Activated gamma-delta T cell treated with Interleukin-2 at 50 U/mL for 16 hours (primary cell): ENCODE measurements at regions not wholly inside any gene's neighbourhood (a gene's known extent, or its start where the extent isn't known, plus 50 kb on each side); places are given as distances from the start of the nearest gene placed in this dataset.

Experiments
- DNase-seq: peaks from one replicate; pipeline ENCODE4 v3.0.0-alpha.2; 2020

DNA sequence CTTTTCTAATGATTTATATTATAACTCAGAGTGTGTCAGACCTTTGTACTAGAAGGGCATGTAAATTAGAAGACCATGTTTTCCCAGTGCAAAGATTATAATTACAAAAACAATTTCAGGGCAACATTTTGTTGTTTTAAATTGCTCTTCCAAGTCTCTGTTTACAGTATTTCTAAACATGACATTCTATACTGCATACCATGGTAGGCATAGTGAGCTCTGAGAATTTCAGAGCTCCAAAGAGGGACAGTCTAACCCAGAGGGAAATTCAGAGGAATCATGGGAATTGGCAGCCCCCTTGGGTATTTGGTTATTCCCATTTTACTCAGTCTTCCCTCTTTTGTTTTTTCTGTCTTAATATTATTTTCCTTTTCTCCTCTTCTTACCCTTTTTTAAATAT lies 361.5 kb upstream of the SEMA6D start:
- DNase-seq: no peak

DNA sequence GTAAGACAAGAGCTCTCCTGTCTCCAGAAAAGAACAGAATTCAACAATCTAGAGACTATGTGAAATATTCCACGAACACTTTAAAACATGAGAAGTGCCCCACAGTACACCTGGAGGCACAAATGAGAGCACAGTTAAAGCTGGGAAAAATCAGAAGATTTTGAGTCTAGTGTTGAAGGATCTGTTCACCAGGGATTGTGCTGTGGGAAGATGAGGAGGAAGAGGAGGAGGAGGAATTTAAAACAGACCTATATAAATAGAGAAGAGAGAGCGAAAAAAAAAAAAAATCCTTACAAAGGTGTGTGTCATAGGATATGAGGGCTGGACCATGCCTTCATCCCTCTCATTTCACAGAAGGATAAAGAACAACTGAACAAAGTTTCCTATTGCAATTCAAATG lies 361.0 kb upstream of the SEMA6D start:
- DNase-seq: no peak

DNA sequence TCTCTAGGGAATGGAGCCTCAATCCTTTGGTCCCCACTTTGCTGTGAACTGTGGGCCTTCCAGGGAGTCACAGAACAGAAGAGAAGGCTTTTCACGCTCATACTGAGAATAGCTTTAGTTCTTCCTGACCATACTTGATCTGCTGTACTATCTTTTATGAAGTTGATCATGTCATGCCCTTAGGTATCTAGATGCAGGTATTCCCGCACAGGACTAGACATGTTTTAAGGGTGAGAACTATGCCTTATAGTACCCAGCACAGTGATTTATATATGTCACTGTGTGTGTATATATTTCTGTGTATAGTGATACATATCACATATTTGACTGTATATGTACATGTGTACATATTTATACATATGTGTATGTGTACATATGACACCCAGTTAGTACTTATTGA lies 358.4 kb upstream of the SEMA6D start:
- DNase-seq: no peak

DNA sequence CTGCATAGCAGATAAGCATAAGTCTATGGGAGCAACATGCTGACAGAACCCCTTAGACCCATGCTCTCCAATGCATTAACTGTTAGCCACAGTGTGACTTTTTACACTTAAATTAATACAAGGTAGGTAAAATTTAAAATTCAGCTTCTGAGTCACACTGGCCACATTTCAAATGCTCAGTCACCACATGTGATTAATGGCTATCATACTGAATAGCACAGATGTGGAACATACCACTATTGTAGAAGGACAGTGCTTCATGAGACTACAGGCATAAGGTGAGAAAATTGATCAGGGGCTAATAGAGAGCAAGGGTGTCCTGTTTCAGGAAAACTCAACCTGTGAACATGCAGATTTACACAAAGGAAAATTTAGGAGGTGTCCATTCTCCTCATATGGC lies 357.0 kb upstream of the SEMA6D start:
- no peak for DNase-seq

DNA sequence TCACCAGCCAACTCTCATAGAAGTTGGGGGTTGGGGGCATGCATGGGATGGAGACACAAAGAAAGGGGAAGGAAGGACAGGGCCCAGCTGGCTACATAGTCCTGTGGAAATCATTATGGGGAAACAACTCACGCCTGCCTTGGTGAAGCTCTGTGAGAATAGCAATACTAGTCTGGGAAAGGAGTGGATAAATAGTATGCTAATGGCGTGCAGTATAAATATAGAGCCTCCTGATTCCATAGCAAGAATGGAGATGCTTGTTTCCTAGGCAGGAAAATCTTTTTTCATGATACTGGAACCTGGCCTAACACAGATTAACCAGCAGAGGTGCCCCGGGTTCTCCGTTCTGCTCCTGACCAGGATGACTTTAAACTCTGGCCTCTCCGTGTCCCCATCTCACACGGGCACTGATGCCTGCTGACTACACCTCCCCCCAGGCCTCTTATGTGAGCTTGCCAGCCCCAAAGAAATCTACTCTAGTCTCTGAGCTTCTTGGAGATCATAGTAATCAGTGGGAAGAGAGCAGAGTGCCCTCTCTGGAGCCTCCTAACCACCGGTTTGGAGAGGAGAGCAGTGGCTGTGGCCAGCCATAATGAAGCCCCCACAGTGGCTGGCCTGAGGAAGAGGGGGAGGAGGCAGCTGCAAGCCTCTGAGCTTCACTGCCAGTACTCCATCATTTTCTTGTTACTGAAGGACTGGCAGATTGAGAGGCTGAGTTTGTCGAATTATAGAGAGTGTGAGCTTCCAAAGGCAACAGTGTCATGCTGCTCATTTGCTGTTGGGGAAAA lies 355.0 kb upstream of the SEMA6D start:
- DNase-seq: no peak

DNA sequence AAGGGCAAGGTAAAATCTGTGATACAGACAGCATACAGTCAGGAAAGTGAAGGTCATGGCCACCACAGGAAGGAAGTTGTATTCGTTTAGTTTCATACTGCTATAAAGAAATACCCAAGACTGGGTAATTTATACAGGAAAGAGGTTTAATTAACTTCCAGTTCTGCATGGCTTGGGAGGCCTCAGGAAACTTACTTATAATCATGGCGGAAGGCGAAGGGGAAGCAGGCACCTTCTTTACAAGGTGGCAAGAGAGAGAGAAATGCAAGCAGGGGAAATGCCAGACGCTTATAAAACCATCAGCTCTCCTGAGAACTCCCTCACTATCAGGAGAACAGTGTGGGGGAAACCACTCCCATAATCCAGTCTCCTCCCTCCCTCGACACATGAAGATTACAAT lies 353.7 kb upstream of the SEMA6D start:
- no peak for DNase-seq

DNA sequence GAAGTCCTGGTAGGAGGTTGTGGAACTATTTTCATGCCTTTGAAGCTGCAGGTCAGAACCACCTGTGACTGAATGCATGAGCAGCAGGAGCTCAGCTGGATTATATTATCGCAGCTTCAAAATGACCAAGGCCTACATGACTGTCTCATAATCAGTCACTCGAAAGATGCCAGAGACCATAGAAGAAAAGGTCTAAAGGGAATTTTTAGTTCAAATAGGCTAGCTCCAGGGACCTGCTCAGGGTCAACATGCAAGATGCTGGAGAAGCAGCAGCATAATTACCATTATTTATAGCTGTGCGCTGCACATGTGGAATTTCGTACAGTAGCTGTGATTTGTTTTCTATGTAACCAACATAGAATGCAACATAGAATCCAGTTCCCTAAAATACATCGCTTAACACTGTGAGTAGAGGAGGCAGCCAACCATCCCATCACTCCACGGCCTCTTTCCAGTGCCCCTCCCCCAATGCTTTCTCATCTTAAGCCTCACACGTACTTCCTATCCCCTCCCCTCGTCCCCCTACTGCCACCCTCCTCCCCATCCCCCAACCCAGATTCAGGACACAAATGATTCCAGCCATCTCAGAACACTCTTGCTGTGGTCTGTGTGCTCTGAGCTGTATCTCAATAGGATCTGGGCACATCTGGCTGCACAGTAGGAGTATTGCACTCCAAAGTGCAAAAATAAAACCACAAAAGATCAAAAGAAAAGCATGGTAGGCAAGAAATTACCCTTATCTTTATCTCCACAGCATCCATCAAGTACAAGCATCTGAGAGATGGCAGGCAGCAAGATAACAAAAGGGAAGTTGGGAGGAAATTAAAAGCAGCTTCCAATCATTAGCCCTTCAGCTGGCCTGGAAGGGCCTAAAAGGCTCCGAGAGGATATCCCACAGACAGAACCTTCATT lies 352.8 kb upstream of the SEMA6D start:
- DNase-seq: no peak

DNA sequence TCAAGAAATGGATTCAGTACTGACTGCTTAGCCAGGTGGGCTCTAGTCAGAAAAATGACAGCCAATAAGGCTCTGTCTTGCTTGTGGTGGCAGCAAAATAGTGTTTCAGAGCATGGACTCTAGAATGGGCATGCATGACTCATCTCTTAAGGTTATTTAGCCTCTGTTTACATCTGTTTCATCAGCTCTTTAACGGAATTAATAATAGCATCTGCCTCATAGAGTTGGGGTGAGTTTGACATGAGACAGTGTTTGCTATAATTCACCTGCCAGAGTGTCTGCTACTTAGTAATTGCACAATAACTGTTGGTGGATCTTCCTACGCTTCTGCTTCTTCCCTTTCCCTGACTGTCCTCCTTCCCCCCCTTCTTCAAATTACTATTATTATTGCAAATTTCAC lies 350.4 kb upstream of the SEMA6D start:
- no peak for DNase-seq

DNA sequence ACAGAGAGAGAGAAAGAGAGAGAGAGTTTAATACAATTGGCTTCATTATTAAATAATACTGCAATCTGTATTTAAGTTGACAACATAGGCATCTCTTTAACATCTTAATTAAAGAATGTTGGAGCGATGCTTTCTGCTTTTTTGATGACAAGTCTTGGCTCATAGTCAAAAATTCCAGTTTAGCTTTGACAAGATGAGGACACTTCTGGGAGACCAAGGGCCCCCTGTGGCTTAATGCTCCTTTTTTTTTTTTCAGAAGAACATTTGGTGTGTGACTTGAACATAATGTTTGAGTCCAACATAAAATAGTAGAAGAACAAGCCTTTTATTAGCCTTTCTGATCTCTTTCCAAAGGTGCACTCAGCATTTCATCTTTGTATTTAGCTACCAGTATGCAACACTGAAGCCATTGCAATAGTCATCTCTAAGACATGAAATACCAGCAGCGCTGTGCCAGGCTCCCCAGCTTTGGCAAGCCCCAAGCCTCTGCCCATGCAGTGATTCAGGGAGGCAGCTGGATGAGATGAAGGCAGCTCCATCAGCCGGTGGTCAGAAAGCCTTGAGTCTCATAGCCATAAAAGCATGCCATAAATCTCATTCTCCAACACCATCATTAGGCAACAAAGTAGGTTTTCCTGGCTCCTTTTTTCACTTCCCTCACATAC lies 349.4 kb upstream of the SEMA6D start:
- DNase-seq: no peak

DNA sequence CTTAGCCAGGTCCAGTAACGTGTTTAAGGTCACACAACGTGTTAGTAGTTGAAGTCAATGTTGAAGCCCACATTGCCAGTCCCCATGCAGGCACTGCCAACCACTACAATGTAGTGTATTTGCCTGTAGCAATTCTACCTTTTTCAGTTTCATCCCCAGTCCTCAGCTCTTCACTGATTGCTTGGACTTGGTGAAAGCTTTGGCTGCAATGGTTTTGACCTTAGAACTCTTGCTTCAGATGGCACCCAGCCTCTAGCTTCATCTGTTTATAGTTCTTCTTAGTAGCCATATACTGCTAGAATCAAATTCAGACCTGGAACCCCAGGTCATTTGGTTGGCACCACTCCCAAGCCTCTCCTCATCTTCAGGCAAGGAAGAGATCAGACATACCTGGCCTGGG lies 345.4 kb upstream of the SEMA6D start:
- DNase-seq: no peak

DNA sequence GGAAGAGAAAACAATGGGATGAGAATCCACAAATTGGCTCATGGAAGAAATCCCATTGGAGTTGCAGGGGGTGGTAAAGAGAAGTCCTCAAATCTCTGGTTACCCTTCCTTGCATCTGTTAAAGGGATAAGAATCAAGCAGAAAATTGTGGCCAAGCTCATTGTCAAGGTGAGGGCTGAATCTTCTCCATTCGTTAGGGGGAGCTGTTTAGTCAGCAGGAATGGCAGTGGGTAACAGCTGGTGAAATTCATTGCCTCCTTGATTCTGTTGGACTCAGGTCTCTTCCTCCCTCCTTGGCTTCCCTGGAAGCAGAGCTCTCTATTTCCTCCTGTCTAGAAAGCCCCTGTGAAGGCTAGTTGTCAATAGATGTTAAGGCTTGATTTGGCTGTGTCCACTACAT lies 343.1 kb upstream of the SEMA6D start:
- DNase-seq: no peak

DNA sequence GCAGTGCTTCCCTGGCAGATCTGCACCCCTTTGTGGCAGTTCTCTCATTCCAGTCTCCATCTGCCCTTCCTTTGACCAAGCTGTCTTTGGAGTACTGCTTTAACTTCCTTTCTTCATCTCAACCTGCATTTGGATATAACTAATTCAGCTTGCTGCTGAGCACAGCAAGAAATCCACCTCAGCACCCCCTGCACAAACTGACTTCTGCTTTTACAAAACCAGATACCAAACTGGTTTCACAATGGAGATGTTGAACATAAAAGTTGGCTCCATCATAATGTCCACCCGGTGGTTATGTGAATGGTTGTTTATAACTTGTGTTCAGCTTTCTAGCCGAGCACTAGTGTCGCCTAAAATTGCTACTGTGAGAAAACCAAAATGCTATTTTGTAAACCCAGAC lies 341.1 kb upstream of the SEMA6D start:
- DNase-seq: no peak

DNA sequence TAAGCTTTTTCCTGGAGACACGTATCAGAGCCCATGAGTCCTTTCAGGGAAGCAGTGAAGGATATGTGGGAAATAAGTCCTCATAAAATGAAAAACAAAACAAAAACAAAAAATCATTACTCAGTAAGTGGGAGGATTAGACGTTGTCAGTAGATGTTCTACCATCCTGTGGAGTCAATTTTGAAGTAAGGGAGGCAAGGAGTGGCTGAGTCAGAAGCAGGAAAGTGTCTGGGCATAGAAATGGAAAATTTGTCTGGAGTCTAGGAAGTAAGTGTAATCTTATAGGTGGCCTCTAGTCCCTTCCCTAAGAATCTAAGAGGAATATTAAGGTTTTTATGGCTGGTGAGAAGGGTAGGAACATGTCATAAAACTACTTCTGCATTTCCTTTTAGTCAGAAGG lies 339.8 kb upstream of the SEMA6D start:
- no peak for DNase-seq

DNA sequence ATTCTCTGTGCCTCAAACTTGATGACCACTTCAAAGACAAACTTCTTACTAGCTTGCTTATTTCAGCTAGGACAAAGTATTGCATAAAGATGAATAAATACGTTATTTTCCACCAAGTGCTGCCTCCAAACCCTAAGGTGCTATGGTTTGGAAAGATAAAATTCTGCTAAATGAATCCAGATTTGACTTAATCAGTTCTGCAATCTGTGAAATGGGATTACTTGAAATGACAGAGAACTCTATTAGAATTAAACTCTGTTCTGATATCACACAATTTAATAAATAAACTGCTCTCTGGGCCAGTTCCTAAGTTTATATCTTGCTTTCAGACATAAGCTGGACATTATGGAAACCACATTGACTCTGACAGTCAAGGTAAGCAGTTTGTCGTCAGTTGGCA lies 338.8 kb upstream of the SEMA6D start:
- no peak for DNase-seq

DNA sequence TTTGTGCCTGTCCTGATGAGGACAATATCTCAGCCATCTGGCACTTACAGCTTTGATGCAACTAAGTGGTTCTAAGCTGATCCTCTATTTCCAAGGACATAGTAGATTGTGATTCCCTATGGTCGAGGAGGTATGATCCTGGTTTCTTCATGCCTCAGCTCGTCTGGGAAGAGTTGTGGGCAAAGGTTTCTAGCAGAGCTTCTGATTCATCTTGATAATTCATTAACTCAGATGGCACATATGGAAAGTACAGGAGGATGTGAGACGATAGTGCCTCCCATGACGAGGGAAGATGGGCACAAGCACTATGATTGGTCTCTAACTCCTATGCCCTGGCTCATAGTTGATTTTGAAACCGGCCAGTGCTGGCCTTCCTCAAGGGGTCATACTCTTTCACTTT lies 334.2 kb upstream of the SEMA6D start:
- DNase-seq: no peak

DNA sequence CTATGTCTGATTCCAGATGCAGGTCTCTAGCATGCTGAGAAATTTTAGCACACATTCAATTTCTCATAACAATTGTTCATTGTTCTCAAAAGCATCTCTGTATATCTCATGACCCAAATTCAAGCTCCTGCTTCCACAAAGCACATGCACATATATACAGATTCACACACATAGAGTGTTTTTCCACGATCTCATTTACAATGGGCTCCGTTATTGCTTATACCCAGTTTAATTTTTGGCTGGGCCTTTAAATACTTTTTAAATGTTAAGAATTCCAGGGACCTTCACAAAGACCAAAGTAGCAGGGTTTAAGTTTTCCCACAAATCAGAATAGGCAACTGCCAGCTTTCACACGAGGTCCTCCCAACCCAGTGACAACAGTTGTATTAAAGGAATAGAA lies 333.5 kb upstream of the SEMA6D start:
- DNase-seq: no peak

DNA sequence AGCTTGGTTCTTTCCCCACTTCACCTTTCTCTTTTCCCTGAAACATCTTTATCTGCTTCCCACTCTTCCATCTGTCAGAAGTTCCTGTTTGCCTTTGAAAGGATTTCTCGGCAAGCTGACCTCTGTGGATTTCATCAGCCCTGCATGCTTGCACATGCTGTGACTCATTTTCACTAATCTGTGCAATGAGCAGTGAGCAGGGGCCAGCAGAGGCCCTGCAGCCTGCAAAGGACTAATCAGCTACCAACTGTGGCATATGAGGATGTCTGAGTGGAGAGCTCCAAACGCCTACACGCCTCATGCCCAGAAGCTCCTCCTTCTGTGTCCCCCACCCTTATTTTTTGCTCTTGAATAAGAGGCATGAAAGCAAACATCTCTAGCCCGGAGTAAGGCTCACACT lies 333.0 kb upstream of the SEMA6D start:
- no peak for DNase-seq

DNA sequence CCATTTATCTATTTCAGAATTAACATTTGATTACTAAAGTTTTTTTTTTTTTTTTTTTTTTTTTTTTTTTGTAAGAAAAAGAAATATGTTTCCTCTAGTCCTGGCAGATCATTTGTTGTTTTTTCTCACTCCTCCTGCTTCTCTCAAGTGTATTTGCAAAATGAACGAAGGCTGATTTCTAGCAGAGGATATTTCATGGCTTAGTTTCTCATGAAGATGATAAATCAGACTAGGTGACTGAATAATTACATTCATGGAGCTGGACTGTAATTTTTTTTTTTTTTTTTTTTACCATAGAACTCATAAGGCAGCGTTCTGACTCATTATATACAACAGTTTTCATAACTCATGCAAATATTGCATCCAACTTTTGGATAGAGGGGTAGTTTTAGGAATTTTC lies 332.5 kb upstream of the SEMA6D start:
- no peak for DNase-seq

DNA sequence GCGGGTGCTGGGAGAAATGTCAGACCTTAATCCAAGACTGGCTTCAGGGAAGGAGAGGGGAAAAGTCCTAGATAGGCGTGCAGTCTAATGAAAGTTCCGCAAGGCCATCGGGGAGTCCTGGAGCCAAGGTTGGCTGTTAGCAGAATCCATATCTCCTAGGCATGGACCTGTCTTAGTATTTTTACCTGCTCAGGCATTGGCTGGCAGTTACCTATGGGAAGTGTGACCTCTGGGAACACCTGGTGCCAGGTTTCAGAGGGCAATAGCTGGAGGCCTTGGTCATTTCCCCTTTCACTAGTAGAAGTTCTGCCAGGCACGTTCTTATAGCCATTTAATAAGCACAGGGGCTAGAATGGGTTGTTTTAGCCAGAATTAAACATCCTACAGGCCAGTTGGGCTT lies 330.8 kb upstream of the SEMA6D start:
- no peak for DNase-seq

DNA sequence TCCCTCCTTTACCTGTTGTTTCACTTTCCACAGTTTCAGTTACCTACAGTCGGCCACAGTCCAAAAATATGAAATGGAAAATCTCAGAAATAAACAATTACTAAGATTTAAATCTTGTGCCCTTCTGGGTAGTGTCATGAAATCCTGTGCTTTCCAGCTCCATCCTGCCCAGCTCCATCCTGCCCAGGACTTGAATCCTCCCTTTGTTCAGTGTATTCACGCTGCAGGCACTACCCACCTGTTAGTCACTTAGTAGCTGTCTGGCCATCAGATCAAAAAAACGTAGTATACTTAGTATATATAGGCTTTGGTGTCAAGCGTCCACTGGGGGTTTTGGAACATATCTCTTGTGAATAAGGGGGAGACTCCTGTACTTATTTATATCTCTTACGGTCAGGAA lies 329.0 kb upstream of the SEMA6D start:
- no peak for DNase-seq

DNA sequence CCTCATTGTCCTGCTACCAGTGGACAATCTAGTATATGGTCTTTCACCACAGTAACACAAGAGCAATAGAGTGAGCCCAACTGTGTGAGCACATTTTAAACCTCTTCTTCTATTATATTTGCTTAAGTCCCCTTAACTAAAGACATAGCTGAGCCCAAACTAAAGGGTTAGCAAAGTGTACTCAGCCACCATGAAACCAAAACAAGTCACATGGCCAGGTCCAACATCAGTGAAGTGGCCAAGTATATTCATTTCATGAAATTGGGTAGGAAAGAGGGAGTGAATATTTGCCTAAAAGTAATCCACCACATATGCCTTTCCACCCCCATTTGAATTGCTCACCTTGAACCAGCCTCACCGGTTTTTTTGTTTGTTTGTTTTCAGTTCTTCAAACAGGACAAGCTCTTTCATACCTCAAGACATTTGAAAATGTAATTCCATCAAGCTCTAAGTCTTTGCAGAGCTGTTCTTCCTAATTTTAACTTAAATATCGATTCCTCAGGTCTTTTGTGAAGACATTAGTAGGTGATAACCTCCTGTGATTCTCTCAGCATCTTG lies 327.0 kb upstream of the SEMA6D start:
- DNase-seq: no peak

DNA sequence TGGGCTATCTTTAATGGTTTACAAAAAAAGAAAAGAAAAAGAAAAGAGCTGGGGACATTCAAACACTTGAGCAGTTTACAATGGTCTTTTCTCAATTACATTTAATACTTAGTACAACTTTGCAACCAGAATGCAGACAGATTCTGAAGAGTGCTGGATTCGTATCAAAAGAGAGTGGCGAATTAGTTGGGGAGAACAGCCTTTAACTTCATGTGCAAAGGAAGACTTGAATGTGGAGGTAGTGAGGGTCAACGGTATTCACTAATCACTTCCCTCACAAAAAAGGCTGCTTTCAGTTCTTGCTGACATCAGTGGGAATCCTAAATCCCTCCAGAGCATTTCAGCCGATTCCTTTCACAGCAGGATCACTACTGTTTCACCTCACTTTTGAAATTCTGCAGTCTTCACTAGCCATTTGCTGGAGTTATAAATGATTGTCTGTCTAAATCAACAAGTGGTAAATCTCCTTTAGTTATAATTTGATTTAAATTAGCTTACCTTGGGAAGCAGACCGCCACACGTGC lies 323.0 kb upstream of the SEMA6D start:
- DNase-seq: no peak

DNA sequence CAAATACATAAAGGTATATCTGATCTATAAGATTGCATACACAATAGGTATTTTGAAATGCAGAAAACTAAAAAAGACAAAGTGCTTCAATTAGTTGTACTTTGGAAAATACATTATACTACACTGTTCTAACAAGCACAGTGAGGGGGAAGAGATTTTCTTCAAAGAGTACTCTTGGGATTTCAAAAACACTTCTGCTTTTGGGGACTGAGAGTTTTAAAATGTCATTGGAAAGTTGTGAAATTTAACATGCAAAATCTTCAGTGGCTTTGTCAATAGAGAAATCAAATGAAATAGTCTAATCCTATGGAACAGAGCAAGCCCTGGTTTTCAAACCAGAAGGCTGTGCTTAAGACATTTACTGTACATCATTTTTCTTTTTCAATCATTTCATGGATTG lies 322.2 kb upstream of the SEMA6D start:
- no peak for DNase-seq
